Endothelial cell of hepatic sinusoid (primary cell): ENCODE measurements at regions not wholly inside any gene's neighbourhood (a gene's known extent, or its start where the extent isn't known, plus 50 kb on each side); places are given as distances from the start of the nearest gene placed in this dataset.

Experiments used
- in situ Hi-C: cut with HindIII; loops from 2 replicates; pipeline ENCODE4 v1.10.0; 2017; ENCODE audit warnings: low sequenced_read_pairs

DNA sequence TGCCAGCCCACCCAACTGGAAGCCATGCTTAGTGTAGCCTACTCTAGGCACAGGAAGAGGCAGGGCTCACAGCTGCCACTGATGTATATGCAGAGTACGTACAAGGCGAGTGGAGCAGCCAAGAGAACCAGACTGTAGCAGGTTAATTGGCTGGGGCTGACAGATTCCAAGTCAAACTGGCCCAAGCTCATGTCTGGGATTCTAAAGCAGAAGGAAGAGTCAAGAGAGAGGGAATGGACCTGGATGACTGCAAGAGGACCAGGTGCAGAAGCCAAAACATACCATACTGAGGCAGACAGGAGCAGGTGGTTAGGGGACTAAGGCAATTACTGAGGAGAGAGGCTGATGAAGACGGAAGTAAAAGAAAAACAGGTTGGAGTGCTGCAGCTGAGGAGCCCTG lies 51.3 kb upstream of the LRRN2 start:
- in situ Hi-C loops, result loop anchor here (5.0 kb wide), 1 partner anchor 55 kb away; no protein-coding TSS in a partner anchor

DNA sequence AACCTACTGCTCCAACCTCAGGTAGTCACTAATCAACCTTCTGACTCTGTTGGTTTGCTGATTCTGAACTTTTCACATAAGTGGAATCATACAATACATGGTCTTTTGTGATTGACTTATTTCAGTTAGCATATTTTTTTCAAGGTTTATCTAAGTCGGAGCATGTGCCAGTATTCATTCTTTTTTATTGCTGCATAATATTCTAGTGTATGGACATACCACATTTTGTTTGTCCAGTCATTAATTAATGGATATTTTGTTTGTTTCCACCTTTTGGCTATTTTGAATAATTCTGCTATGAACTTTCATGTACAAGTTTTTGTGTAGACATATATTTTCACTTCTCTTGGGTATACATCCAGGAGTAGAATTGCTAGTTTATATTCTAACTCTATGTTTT lies 53.0 kb upstream of the LRRN2 start:
- in situ Hi-C loops, result loop anchor here (5.0 kb wide), 1 partner anchor 56 kb away; no protein-coding TSS in a partner anchor

DNA sequence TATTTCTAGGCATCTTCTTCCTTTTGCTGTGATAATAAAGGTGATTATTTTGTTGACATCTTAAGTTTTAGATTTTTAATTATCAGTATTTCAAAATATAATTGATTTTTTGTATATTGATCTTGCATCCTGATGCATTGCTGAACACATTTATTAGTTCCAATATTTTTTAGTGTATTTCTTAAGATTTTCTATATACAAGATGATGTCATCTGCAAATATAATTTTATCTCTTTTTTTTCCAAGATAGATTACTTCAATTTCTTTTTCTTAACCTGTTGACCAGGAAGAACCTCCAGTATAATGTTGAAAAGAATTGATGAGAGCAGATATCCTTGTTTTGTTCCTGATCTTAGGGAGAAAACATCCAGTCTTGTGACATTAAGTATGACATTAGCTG lies 54.8 kb upstream of the LRRN2 start:
- in situ Hi-C loops, result no loop called here

DNA sequence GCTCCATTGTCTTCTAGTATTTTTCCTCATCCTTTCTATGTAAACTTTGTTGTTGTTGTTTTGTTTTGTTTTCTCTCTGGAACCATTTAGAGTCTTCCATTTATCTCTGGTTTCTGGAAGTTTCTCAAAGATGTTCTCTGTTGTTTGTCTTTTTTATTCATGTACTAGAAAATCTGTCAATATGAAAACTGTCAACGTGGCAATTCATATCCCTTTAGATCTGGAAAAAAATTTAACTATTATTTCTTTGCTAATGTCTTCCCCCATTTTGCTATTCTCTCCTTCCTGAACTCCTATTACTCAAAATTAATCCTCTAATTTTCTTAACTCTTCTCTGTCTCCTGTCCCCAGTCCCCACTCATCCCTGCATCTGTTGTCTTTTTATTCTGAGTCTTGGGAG lies 55.9 kb upstream of the LRRN2 start:
- in situ Hi-C loops, result no loop called here

DNA sequence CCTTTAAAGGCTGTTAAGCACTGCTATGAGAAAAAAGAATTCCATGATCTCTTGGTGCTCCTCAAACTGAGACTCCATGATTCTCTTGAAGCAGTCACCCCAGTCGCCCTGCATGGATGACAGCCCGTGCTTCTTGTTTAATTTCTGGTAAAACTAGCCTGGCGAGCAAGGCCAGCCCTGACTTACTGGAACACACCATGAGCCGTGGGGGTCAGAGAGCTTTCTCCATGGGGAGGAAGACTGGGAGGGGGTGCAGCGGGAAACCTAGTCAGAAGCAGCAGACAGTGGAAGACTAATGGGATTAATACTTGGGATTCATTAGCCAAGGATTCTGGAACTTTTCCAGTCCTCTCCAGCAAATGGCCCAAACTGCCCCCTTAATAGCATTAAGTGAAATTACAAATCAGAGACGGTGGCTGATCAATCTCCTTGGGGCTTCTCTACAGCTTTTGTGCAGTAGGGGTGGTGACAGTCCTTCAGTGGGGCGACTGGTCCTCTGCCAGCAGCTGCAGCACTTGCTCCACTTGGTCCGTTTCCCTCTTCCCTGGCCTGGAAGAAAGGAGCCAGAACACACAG lies 57.2 kb upstream of the LRRN2 start:
- in situ Hi-C loops, result no loop called here

DNA sequence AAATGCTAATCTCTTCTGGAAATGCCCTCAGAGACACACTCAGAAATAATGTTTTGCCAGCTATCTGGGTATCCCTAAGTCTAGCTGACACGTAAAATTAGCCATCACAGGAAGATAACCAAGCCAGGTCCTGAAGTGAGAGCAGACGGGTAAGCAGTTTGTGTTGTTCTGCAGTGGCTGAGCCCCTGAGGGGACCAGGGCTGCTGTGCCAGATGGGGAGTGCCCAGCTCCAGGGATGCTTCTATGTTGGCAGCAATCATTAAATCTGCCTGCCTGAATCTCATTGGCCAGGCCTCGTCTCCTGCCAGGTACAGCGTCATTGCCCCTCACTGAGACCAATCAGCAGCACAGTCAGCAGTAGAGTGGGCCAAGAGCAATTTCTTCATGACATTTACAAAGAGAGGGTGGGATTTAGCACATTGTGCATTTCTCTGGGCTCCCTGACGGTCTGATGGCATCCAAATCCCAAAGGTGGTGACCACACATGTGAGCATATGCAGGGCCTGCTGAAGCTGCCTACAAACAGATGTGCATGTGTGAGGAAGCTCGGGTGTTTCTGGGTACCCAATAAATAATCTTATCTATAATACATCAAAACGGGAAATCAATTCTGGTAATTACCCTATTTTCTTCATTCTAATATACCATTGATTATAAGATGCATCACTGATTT lies 58.7 kb upstream of the LRRN2 start:
- in situ Hi-C loops, result no loop called here

DNA sequence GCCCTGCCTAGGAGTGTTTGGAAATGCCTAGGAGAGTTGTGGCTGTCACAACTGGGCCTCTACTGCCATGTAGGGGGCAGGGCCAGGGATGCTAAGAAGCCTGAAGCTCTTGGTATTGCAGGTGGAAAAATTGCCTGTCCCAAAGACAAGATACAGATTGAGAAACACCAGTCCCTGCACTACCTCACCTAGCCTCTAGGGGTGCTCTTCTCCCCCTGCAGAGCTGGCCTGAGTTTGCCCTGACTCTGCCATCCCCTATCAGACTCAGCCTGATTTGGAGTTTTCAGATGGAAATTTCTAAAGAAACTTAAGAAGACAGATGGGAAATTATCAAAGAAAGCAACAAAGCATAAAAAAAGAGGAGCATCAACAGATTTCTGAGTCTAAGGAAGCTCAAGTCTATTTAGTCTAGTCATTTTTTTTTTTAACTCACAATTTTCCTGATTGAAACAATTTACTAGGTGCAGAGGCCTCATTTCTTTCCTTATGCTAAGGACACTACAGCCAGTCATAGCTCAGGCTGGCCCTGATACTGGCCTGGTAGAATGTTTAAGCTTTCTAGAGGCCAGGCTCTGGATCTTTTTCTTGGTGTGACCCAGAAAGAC lies 61.4 kb upstream of the LRRN2 start:
- in situ Hi-C loops, result no loop called here

DNA sequence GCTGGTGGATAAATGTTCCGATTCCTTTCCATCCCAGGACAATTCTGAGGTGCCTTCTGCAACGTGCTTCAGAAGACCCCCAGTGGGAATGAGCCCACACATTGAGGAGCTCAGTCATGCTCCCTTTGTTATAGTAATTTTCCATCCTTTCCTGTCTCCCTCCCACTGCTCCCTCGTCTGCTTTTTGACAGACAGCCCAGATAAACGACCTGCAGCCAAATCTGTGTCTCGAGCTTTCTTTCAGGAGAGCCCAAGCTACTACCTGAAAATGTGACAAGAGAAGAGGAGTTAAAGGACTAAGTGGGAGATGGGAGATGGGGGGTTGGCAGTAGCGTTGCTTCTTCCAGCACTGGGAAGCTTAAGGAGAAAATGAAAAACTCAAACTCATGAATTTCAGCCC lies 65.9 kb upstream of the LRRN2 start:
- in situ Hi-C loops, result no loop called here

DNA sequence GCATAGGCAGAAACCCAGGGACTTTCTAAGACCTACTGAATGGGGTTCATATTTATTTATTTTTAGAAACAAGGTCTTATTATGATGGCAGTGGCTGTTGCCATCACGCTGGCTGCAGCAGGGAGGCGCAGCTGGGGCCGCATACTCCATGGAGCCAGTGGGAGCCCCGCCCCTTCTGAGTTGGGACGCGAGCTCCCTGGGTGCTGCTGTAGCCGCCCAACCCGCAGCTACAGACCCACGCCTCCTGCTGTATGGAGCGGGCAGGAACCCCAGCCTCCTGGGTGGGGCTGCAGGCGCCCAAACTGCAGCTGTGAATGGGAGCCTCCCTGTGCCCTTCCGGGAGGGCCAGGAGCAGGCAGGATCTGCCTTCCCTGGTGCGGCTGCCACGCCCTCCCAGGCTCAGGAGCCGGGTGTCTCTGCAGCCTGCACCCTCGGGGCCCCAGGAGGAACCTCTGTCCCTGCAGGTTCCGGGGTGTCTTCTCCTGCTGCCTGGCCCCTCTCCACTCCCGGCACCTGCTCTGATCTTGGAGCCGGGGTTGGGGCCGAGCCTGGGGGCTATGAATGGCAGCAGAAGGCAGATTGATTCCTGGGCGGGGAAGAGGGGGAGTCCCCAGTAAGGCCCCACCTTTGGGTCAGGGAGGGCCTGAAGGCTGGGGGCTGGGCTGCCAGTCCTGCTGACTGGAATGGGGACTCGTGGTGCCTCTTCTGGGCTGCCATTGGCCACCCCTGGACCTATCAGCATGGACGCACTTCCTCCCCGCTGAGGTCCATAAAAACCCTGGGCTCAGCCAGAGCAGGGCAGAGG lies 66.5 kb upstream of the LRRN2 start:
- in situ Hi-C loops, result no loop called here

DNA sequence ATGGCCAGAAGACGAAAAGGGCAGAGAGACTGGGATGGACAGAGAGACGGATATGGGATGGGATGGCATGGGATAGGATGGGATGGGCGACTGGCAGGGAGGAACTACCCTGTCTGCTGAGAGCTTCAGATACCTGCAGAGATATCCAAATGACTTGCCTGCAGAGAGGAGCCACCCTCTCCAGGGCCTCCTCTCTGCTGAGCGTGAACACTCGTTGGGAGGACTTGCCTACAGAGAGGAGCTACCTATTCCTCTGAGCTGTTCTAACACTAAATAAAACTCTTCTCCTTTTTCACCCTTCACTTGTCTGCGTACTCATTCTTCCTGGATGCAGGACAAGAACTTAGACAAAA lies 67.1 kb upstream of the LRRN2 start:
- in situ Hi-C loops, result no loop called here

DNA sequence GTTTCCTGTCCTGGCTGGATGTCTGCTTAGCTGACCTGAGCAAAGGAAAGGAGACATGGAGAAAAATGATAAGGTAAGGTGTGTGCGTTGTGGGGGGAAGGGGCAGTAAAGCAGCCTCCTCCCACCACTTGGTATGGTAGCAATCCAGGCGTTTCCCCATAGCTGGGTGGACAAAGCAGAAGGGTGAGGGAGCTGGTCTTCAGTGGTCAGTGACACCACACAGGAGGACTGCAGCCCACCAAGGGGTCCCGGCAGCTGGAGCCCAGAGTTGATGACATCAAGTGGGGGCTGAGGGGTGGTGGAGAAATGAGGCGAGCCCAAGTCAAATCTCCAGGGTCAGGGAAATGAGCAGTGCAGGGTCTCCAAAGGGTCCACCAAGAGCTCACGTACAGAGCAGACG lies 69.3 kb upstream of the LRRN2 start:
- in situ Hi-C loops, result no loop called here

DNA sequence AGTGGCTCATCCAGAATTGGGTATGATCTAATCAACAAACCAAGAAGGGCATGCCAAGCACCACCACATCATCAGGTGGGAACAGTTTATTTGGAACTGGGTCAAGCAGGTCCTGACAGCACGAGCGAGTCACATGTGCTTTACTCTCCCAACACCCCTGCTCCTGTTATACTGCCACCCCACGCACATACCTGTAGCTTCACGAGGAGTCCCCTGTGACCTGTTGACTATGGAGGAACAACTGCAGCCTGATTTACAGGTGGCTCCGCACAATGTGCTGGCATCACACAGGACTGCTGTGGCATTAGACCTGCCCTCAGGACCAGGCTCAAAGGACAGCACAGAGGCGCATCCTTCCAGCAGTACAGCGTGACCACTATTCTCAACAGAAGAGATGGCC lies 70.8 kb upstream of the LRRN2 start:
- in situ Hi-C loops, result no loop called here

DNA sequence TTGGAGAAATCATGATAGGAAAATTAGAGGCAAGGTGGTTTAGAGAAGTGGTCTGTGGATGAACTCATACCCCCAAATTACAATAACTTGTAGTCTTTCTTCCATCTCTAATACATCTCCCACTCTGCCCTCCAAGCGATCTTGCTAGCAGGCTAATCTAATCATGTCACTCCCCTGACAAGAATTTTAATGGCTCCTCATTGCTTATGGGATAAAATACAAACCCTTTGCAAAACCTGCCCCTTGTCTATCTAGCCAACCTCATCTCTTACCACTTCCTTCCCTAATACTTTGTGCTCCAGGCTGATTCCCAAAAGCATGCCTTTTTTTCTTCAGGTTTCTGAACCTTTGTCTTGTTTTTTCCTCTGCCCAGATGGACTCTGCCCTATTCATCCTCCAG lies 71.3 kb upstream of the LRRN2 start:
- in situ Hi-C loops, result no loop called here

DNA sequence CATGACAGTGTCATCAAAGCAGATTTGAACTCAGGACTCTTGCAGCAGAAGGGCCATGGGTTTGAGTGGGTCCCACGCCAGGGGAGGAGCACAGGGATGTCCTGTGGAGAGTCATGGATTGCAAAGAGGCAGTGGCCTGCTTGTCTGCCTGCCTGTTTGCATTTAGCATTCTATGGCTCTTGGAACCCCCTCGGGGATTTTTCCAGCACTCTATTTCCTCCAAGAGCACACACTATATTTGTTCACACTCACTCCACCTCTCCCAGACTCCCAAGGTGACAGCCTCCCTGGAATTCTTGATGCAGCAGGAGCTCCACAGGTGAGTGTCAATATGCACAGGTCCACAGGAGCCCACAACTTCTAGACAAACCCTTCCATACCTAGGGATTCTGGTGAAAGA lies 73.1 kb upstream of the LRRN2 start:
- in situ Hi-C loops, result no loop called here

DNA sequence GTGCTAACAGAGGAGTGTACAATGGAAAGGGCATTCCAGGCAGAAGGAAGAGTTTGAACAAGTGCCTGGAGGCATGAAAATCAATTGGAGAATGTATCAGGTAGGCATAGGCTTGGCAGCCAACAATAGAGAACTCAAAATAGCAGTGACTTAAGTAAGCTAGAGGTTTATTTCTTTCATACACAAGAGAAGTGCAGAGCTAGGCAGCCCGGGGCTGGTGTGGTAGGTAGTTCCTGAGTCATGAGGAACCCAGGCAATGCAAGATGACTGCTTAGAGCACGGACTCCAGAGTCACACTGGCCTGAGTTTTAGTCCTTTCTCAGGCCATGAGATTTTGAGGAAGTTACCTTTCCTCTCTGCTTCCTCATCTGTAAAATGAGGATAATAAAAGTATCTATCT lies 74.8 kb upstream of the LRRN2 start:
- in situ Hi-C loops, result no loop called here

DNA sequence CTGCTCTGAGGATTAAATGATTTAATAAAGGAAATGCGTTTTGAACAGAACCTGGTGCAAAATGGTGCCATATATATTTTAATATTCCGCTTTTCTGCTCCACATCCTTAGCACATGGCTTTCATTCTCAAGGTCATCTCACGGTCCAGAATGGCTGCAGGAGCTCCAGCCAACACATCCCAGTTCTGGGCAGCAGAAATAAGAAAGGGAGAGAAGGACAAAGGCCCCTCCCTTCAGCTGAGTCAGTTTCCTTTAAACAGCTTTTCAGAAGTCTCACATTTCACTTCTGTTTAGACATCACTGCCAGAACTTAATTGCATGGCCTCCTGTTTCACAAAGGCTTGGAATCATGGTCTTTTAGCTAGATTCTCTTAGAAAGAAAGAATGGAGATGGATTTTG lies 75.2 kb upstream of the LRRN2 start:
- in situ Hi-C loops, result no loop called here

DNA sequence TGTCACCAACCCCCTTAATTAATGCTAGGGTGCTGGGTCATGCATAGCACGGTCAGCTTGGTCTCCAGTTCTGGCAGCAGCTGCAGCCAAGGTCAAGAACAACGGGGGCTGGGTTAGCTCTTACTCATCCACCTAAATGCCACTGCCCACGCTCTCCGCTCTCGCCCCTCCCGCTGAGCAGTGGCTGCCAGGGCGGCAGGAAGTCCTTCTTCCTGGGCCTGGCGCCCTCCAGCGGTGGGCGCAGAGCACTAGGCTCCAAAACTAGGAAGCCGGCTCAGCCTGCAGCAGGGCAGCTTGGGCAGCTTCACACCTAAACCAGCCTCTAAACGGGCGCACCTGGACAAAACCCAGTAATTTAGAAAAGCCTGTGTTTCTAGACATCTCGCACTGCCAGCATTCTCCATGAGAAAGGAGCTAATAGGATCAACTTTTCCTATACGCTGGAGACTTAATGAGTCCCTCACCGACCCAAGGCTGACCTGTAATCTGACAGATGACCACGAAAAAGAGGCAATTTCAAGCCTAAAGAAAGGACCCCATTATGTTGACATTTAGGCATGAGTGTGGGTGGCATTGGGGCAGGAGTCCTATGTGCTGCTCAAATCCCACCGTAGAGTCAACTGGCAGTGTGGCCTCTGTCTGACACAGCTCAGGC lies 78.4 kb upstream of the LRRN2 start:
- in situ Hi-C loops, result no loop called here

DNA sequence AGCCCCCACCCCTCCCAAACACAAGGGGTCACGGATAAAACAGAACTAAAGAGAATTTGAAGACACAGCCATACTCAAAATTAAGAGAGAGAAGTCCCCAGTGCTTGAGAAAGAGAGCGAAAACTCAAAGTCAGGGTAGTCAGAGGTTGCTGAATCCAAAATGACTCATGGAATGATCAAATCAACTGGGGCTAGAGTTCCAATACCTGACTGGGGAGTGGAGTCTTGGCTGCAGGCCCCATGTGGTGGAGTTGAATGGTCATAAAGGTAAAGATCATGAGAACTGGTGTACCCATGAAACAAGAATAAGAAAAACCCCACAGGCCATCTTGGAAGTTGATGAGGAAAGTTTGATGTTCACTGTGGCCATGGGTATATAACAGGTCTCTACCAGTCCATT lies 84.5 kb upstream of the LRRN2 start:
- in situ Hi-C loops, result no loop called here

DNA sequence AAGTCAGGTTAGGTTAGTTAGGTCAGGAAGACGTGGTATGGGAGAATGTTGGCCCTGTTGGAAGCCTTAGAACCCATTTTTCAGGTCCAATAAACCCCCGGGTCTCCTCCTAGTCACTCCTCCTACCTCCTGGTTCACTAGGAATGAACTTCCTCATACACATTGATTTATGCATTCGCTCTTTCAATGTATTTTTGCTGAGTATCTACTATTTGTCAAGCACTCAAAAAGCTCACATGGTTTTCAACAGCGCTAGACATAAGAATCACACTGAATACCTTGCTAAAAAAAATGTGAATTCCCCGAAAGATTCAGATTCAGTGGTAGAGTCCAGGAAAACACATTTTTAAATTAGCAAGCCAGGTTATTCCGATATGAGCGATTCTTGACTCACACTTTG lies 85.8 kb upstream of the LRRN2 start:
- in situ Hi-C loops, result no loop called here

DNA sequence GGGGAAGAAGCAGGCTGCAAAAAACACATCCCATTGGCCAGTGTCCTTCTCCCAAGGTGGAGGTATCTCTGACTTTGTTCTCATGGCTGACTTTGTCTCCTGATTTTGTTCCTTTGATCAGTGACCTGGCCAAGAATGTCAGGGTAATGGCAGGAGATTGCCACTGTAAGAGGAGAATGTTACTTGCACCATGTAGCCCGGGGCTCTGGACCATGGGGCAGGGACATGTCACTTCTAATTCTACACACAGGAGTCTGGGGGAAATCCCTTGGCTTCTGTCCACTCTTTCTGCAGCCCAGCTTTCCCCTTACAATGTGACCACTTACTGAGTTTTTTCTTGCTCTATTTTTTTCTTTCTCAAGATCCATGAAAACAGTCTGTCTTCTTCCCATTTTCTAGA lies 87.7 kb upstream of the LRRN2 start:
- in situ Hi-C loops, result no loop called here

DNA sequence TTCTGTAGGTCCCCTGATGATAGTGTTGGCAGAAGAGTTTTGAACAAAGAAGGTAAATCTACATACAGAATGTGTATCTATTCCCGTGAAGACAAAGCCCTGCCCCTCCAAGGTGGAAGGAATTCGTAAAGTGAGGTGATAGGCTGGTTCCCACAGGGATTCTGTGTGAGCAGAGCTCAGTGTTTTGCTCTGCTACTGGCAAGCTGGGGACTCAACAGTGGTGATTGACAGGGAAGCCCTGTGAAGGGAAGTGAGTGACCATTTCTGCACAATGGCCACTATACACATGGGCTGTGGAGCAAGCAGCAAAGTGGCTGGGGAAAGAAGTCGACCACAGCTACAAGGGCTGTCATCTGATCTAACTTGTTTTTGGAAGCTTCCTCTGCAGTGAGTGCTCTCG lies 90.0 kb upstream of the LRRN2 start:
- in situ Hi-C loops, result no loop called here
